Aorta (tissue), 5 donors: ENCODE measurements at regions not wholly inside any gene's neighbourhood (a gene's known extent, or its start where the extent isn't known, plus 50 kb on each side); places are given as distances from the start of the nearest gene placed in this dataset.
"Not testable (repeated sequence)": the region's sequence is repeated elsewhere in the genome, so short reads cannot be mapped to it uniquely, and the experiment has no call there.

ENCODE experiments used
- ATAC-seq: fragments of 200-7000 bp; cut with Tn5 transposase; one replicate; pipeline ENCODE4 v1.9.1; 2022; ENCODE audit warnings: moderate library complexity; ENCODE audit not compliant: low FRiP score
- DNase-seq, 2 donors: peaks; one replicate each; pipeline ENCODE4 v3.0.0-alpha.2; 2020
- H3K27ac ChIP-seq, 2 donors: one replicate each; pipeline ENCODE4 v1.5.1; 2013; ENCODE audit warnings: low read length in 2 of 2, mild to moderate bottlenecking in 2 of 2, moderate library complexity in 2 of 2, control low read depth in 1 of 2, inconsistent platforms in 1 of 2, low read depth in 1 of 2
- H3K27me3 ChIP-seq, 2 donors: one replicate each; pipeline ENCODE4 v1.6.1; 2013; ENCODE audit warnings: control low read depth in 1 of 2, low read length in 1 of 2, mild to moderate bottlenecking in 1 of 2, moderate library complexity in 1 of 2; ENCODE audit not compliant: insufficient read depth in 2 of 2, control insufficient read depth in 1 of 2
- H3K36me3 ChIP-seq, 2 donors: one replicate each; pipeline ENCODE4 v1.6.1; 2013; ENCODE audit warnings: control low read depth in 1 of 2, low read length in 1 of 2, mild to moderate bottlenecking in 1 of 2; ENCODE audit not compliant: insufficient read depth in 2 of 2, control insufficient read depth in 1 of 2
- H3K4me1 ChIP-seq, 2 donors: one replicate each; pipeline ENCODE4 v1.6.1; 2013; ENCODE audit warnings: low read length in 2 of 2, control low read depth in 1 of 2, mild to moderate bottlenecking in 1 of 2, moderate library complexity in 1 of 2; ENCODE audit not compliant: insufficient read depth in 2 of 2, control insufficient read depth in 1 of 2
- H3K4me3 ChIP-seq, 2 donors: one replicate each; pipeline ENCODE4 v1.5.1; 2013; ENCODE audit warnings: low read length in 2 of 2, control low read depth in 1 of 2, mild to moderate bottlenecking in 1 of 2
- H3K9me3 ChIP-seq: one replicate; pipeline ENCODE4 v1.6.1; 2013; ENCODE audit warnings: mild to moderate bottlenecking, low read length; ENCODE audit not compliant: control insufficient read depth
- WGBS, 2 donors: extraction: QIAGEN DNeasy Blood & Tissue Kit; methylation state at CpG; one replicate each; pipeline ENCODE4 v1.1.7; 2013; 5-methylcytosine and 5-hydroxymethylcytosine counted together
- intact Hi-C, 2 donors: fragments of 100-400 bp; cut with DNase I; formaldehyde crosslinking; loops; one replicate each; pipeline versions ENCODE4 v1.14.2 to v1.15.0; 2022
- donor health status: healthy with polysubstance abuse.
- donor health status: Bipolar disorder and iron deficiency.
- donor health status: DM: no; HTN: no; CAD: no.
- donor health status: DM: no; HTN: no; CAD: no.
- donor health status: DM: yes; HTN: yes; CAD: no.

DNA sequence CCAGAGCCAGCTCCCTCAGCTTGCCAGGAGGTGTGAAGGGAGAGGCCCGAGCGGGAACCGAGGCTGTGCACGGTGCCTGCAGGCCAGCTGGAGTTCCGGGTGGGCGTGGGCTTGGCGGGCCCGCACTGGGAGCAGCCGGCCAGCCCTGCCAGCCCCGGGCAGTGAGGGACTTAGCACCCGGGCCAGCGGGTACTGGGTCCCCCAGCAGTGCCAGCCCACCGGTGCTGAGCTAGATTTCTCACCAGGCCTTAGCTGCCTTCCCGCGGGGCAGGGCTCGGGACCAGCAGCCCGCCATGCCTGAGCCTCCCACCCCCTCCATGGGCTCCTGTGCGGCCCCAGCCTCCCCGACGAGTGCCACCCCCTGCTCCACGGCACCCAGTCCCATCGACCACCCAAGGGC lies 373.1 kb upstream of the TMTC1 start:
- ATAC-seq, H3K36me3 ChIP-seq, H3K27ac ChIP-seq, H3K4me1 ChIP-seq, DNase-seq, H3K27me3 ChIP-seq, intact Hi-C loops, H3K4me3 ChIP-seq, H3K9me3 ChIP-seq: not testable (repeated sequence)
- WGBS, 2 donors: 85 to 91% methylated on average over 11 to 22 of the region's 22 CpGs

DNA sequence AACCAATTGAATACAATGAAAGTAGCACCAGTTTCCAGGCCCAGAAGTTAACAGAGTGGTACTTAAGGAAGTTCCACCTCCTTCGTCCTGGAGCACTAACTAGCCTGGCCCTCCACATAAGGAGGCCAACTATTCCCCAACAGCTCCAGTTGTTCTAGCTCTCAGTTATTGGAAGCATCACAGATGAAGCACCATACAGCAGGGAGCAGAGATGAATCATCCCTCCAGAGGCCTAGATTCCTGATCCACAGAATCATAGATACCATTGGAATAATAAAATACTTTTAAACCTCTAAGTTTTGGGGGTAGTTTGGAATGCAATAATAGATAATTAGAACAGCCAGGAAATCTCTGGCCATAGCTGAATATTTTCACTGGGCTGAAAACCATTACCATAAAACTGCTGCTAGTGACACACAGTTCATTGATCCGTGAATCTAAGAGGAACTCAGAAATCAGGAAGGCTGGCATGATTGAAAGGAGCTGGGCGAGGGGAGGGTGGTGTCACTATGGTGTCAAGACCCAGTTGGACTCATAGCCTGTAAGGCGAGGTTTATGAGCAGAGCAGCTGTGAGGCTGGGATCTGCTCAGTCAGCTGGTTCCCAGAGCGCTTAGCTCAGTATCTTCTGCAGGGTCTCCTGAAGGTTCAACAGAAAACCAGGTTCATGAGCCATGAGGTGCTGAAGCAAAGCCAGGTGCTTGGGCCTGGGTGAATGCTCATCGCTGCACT lies 371.4 kb upstream of the TMTC1 start:
- ATAC-seq (no peak), DNase-seq (no peak)
- Histone ChIP-seq H3K4me1 (no peaks in the 10 kb centered on the region), H3K27ac (no peak overlapping the region), H3K27me3 (no peaks in the 10 kb centered on the region), H3K4me3 (no peak overlapping the region), H3K36me3 (no peaks in the 10 kb centered on the region), H3K9me3 (peaks cover under 1% of the 10 kb centered on the region)
- WGBS, 2 donors: 95 to 96% methylated on average over 6 of the region's 6 CpGs
- intact Hi-C loops: no loop called here

DNA sequence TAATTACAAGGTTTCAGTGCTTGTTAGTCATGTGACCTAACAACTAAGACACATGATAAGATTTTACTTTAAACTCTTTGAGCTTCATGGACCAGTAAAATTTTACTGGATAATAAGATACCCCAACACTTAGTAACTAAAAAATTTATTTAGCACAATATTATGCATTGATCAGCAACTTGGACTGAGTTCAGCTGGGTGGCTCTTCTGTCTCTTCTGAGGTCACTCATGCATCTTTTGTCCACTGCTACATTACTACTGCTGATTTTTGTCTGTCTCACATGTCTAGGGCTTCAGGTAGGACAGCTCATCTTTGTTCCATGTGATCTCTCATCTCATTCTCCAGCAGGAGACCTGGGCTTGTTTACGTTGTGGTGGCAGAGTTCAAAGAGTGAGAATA lies 370.2 kb upstream of the TMTC1 start:
- Histone ChIP-seq H3K27ac (no peak overlapping the region), H3K36me3 (no peaks in the 10 kb centered on the region), H3K4me3 (no peak overlapping the region), H3K27me3 (no peaks in the 10 kb centered on the region), H3K4me1 (no peaks in the 10 kb centered on the region), H3K9me3 (no peaks in the 10 kb centered on the region)
- 96% methylated on average over 1 of the region's 1 CpG for WGBS, 2 donors
- intact Hi-C loops: no loop called here
- no peak for ATAC-seq
- DNase-seq: no peak

- no peak overlapping the region for H3K27ac ChIP-seq
- ATAC-seq: no peak
These were observed 369.0 kb upstream of the TMTC1 start for GRCh38 chr12:30152705-30153104.

GRCh38 chr12:30151831-30152230 lies 368.1 kb upstream of the TMTC1 start:
- H3K27ac ChIP-seq: no peak overlapping the region
- H3K9me3 ChIP-seq: no peaks in the 10 kb centered on the region
- DNase-seq (no peak), ATAC-seq (no peak)
- no peaks in the 10 kb centered on the region for H3K36me3 ChIP-seq
- H3K4me1 ChIP-seq: no peaks in the 10 kb centered on the region
- no peaks in the 10 kb centered on the region for H3K27me3 ChIP-seq
- H3K4me3 ChIP-seq: no peak overlapping the region
- WGBS, 2 donors: 72 to 74% methylated on average over 5 of the region's 5 CpGs
- intact Hi-C loops: no loop called here

More at GRCh38 chr12:30152705-30153104, 369.0 kb upstream of the TMTC1 start:
- no peaks in the 10 kb centered on the region for H3K36me3 ChIP-seq
- H3K27me3 ChIP-seq: no peaks in the 10 kb centered on the region
- H3K9me3 ChIP-seq: no peaks in the 10 kb centered on the region
- no peak for DNase-seq
- H3K4me1 ChIP-seq: no peaks in the 10 kb centered on the region
- H3K4me3 ChIP-seq: no peak overlapping the region
- intact Hi-C loops: no loop called here

GRCh38 chr12:30146561-30146960 lies 362.8 kb upstream of the TMTC1 start:
- no peak for ATAC-seq
- no peak overlapping the region for H3K27ac ChIP-seq
- no peaks in the 10 kb centered on the region for H3K36me3 ChIP-seq
- intact Hi-C loops: no loop called here
- H3K27me3 ChIP-seq: no peaks in the 10 kb centered on the region
- no peaks in the 10 kb centered on the region for H3K9me3 ChIP-seq
- no peak for DNase-seq
- H3K4me3 ChIP-seq: no peak overlapping the region
- peaks cover 2 to 3% of the 10 kb centered on the region in 2 donors for H3K4me1 ChIP-seq
- WGBS, 2 donors: 89% methylated on average over 5 of the region's 5 CpGs

DNA sequence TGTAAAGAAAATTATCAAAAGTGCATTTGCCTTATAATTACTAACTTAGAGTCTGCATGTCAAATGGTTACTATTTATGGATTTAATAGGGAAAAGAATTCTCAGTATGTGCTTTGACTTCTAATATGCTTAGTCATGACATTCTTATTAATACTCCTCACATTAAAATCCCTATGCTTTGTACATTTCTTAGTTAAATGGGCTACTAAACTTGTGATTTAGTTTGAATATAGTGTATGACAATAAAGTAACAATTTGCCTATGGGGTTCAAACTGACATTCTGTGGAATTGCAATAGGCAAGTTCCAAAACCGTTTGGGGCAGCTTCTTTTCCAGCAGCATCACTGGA lies 361.9 kb upstream of the TMTC1 start:
- Histone ChIP-seq H3K4me1 (peaks cover 2 to 3% of the 10 kb centered on the region in 2 donors), H3K4me3 (no peak overlapping the region), H3K27ac (no peak overlapping the region), H3K36me3 (no peaks in the 10 kb centered on the region), H3K27me3 (no peaks in the 10 kb centered on the region), H3K9me3 (no peaks in the 10 kb centered on the region)
- DNase-seq (no peak), ATAC-seq (no peak)
- intact Hi-C loops: no loop called here
- 60 to 70% methylated on average over 1 of the region's 1 CpG for WGBS, 2 donors

GRCh38 chr12:30144777-30145683 lies 361.3 kb upstream of the TMTC1 start:
- WGBS, 2 donors: 91 to 96% methylated on average over 1 of the region's 1 CpG
- H3K36me3 ChIP-seq: no peaks in the 10 kb centered on the region
- ATAC-seq: no peak
- no peaks in the 10 kb centered on the region for H3K27me3 ChIP-seq
- intact Hi-C loops: no loop called here
- H3K4me3 ChIP-seq: no peak overlapping the region
- no peaks in the 10 kb centered on the region for H3K9me3 ChIP-seq
- H3K27ac ChIP-seq: no peak overlapping the region
- no peak for DNase-seq
- H3K4me1 ChIP-seq: peaks cover 2 to 3% of the 10 kb centered on the region in 2 donors

DNA sequence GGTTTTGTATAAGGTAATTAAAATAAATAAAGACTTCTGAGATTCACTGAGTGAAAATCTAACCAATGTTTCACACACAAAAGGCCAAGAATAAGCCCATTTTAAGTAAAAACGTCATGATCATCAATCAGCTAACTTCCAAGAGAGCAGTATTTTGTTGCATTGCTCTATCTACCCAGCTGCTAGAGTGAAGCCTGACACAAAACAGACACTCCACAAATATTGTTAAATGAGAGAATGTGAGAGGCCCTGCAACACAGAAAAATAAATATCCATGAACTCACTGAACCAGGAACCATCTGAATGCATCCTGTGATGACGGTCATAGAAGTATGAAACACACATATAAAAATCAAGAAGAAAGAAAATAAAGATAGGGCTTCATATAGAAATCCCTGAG lies 358.6 kb upstream of the TMTC1 start:
- no peak for DNase-seq
- 76 to 79% methylated on average over 2 of the region's 2 CpGs for WGBS, 2 donors

More for the DNA sequence above, 358.6 kb upstream of the TMTC1 start:
- no peak for ATAC-seq
- Histone ChIP-seq H3K27me3 (no peaks in the 10 kb centered on the region), H3K27ac (no peak overlapping the region), H3K4me1 (peaks cover 2 to 3% of the 10 kb centered on the region in 2 donors), H3K4me3 (no peak overlapping the region), H3K36me3 (no peaks in the 10 kb centered on the region), H3K9me3 (no peaks in the 10 kb centered on the region)
- intact Hi-C loops: no loop called here
